Activated CD8-positive, alpha-beta memory T cell treated with anti-CD3 and anti-CD28 coated beads for 1 hour (primary cell): ENCODE measurements at regions not wholly inside any gene's neighbourhood (a gene's known extent, or its start where the extent isn't known, plus 50 kb on each side); places are given as distances from the start of the nearest gene placed in this dataset.

Experiments used
- DNase-seq, 2 donors: peaks; one replicate each; pipeline ENCODE4 v3.0.0-alpha.2; 2020; ENCODE audit warnings: low read depth in 1 of 2; ENCODE audit errors: extremely low read depth in 1 of 2

DNA sequence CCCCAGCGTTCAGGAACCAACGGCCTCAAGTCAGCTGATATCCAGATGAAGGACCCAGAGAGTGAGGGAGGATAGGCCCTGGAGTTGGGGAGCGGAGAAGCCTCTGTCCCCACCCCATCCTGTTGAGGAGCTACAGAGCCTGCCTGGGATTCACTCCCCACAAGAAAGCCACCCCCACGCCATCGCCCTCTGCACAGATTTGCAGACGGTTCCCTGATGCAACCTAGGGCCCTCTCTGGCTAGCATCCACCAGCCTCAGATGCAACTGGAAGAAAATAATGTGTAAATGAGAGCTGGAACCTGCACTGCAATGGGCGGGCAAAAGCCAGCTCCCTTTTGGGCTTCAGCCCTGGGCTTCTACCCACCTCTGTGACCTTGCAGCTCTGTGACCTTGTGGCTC is 185.6 kb downstream of the BCOR start:
- no peak for DNase-seq

DNA sequence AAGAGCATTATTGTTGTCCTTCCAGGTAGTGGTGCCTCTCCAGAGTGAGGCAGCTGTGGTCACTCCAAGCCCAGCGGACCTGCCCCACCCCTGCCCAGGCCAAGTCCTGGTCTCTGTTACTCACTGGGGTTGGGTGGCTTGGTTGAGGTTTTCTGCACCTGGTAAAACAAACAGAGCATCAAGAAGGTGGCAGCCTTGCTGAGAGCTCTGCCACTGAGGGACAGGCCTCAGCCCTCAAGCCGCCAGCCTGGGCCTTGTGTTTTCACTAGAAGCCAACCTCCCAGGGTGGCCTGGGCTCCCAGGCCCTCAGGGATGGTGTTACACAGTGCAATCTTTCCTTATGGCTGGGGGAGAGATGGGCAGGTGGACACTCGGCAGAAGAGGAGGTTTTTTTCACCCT is 182.7 kb downstream of the BCOR start:
- no peak for DNase-seq

DNA sequence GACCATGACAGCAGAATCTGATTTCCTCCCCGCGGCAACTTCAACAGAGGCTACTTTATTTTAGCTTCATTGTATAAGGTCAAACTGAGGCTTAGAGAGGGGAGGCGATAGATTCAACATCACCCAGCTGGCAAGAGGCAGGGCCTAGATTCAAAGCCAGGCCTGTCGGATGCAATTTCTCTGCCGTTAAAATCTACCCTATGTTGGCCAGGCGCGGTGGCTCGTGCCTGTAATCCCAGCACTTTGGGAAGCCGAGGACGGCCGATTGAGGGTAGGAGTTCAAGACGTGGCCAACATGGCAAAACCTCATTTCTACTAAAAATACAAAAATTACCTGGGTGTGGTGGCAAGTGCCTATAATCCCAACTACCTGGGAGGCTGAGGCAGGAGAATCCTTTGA is 182.2 kb downstream of the BCOR start:
- DNase-seq: no peak

DNA sequence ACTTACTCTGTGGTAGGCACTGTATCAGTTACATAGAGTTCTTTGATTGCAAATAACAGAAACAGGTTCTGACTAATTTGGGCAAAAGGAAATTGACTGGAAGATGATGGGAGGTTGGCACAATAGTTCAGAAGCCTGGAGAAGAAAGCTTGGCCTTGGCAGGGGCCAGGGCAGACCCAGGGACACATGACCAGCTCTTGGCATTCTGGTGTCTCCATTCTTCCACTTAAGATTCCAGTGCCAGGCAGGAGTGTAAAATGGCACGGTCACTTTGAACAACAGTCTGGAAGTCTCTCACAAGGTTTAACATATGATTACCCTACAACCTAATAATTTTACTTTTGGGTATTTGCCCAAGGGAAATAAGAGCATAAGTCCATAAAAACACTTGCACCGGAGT is 175.9 kb downstream of the BCOR start:
- no peak for DNase-seq

DNA sequence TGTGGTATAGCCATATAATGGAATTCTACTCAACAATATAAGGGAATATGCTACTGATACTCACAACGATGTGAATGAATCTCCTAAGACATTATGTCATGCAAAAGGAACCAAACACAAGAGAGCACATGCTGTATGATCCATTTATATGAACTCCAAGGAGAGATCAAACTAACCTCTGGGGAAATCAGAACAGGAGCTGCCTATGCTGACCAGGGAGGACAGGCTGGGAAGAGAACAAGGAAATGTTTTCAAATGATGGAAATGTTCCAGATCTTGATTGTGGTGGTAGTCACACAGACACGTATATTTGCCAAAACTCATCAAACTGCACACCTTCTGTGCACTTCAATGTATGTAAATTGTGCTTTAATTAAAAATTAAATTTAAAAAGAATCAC is 175.3 kb downstream of the BCOR start:
- no peak for DNase-seq

DNA sequence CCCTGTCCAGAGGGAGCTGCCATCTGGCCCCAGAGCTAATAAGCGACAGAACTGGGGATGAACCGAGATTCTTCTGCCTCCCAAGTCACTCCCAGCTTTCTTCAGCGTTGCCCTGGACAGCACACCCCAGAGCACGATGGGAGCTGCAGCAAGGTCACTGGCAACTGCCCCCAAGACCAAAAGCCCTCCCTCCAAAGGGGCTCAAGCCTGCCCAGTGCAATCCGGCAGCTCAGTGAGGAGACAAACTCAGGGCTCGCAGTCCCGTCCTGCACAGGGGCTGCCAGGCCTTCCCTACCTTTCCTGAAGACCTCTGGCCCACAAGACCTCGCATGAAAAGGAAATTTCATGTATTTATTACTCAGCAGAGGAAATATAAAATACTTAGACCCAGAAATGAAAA is 174.8 kb downstream of the BCOR start:
- no peak for DNase-seq

DNA sequence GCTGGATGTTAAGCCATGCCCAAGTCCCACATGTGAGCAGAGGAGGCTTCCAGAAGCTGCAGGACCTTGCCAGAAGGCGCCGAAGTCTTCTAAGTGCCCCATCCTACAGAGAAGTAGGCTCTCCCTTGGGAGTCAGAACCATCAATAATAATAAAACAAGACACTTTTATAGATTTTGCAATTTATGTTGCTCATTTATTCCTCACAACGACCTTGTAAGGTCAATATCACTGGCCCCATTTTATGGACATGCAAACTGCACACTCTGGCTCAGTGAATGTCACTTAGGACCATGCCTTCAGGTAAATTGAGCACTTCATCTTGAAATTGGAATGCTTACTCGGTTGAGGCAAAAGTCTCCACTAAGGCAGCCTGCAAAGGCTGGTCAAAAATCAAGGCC is 170.4 kb downstream of the BCOR start:
- no peak for DNase-seq

DNA sequence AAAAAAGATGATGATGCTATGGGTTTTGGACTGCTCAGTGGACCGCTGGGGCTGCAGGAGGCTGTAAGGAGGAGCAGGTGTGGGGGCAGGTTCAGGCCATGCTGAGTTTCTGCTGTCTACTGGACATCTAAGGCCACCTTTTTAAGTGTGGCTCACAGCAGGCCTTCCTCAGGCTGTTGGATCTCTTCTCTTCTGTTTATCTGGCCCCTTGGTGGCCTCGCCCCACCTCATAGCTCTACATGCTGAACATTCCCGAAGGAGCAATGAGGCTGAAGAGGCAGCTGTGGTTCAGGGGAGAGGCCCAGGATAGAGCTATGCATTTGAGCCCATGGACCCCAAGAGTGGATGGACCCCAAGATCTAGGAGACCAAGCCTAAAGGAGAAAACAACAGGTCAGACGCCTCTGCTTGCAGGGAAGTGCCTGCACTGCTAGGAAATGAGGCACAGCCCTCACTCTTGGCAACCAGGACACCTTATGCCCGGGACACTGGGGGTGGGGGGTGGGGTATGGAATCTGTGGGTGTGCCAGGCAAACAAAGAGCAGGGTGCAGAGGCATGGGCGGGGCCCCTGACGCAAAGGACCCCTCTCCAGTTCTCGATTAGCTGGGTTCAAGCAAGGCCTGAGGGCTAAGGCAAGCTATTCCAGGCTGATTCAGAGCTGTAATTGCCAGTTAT is 168.9 kb downstream of the BCOR start:
- no peak for DNase-seq

DNA sequence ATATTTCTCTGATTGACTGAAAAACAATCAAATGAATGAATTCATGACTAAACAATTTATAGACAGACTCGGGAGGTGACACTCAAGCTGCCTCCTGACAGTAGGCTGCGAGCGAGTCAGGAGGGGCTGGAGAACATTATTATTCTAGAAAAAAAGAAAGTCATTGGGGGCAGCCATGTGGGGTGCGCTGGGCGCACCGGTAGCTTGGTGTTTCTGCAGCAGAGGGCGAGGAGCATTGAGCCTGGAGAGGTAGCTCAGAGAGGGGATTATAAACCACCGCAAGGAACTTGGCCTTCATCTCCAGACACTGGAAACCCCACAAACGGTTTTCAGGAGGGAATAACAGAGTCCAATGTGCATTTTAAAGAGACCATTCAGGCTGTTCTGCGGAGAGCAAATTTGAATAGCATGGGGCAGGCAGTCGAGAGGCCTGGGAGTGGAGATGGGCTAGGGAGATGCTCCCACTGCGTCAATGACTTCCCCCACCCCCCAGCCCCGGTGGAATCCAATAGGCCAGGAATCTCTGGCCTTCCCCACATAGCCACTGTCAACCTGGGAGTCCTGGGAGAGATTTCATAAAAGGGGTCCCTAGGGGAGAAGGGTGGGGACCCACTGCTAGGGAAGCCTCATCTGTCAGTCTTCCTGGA is 168.3 kb downstream of the BCOR start:
- no peak for DNase-seq

DNA sequence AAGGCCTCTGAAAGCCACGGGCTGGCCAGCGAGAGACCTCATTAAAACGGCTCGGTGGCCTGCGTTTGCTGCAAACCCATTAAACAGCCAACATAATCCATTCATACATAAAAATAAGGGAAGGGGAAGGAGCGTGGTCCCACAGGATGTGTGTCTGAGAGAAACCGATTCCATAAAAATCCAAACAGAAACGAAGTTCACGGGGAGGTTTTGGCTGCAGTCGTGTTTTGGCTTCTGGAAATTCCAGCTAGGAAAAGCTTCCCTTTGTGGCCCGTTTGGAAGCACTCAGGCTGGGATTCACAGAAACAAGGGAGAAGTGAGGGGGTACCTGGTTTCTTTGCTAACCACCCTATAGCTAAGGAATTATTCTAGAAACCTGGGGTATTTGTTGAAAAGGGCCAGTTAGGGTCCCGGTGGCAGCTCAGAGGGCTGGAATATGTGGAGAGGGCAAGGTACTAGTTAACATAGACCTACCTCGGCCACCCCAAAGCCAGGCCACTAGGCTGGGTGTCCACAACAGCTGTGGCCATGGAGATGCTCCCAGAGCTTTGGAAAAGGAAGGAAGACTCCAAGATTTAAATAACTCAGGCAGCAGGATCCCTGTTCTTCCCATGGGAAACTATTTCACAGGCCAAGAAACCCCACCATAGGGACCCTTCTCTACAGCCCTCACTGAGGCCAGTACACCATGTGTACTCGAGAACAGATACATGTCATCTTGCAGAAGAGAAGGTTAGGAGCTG is 166.8 kb downstream of the BCOR start:
- no peak for DNase-seq

DNA sequence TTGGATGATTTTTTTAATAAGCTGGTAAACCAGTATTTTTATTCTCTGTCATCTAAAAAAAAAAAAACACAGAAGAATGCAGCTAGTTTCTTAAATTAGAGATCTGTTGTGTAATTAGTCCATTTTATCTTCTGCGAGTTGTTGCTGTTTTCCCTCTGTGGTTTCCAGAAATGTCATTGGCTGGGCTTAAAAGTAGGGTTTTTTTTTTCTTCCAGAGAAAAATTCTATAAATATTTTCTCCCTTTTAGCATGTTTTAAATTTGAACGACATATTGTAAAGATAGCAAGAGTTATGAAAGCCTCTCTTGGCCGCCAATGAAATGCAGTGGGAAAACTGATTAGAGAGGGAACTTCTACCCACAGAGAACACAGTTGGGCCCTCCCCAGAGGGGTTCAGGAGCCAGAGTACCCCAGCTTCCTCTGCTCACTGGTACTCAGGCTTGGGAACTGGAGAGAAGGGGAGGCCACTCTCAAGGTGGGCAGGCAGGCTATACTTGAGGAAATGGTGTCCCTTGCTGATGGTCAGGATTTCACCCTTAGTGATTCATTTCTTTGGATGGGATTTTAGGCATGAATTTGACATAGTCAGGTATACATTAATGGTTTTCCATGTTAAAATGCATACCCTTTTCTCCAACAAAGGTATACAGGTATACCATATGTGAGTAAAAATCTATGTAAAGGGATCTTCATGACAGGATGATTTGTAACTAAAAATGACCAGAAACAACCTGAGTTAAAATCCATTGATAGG is 166.1 kb downstream of the BCOR start:
- DNase-seq: no peak

DNA sequence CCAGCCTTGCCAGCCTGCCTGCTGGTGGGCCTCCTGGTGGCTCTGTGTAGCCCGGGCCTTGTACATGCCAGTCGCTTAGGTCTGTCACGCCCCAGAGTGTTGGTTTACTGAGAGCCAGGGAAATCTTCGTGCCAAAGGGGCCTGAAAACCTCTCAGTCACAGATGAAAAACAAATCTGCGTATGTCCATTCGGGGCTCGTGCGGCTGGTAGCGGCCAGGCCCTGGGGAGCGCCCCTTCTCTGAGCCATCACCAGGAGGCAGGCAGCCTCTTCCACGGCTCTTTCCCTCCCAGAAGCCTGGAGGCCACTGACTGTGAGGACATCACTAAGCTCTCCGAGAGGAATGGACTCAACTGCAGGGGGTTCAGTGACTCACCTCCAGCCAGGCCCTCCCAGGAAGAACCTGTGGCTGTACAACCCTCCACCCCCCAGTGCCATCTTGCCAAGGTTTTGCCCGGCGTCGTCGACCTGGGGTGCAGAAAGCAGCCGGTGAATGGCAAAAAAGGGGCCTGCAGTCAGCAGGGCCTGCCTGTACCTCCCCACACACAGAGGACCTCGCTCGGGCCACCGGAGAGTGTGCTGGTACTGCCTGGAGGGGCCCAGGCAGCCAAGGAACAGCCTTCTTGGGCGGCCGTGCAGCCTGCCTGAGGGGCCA is 162.2 kb downstream of the BCOR start:
- DNase-seq: no peak

DNA sequence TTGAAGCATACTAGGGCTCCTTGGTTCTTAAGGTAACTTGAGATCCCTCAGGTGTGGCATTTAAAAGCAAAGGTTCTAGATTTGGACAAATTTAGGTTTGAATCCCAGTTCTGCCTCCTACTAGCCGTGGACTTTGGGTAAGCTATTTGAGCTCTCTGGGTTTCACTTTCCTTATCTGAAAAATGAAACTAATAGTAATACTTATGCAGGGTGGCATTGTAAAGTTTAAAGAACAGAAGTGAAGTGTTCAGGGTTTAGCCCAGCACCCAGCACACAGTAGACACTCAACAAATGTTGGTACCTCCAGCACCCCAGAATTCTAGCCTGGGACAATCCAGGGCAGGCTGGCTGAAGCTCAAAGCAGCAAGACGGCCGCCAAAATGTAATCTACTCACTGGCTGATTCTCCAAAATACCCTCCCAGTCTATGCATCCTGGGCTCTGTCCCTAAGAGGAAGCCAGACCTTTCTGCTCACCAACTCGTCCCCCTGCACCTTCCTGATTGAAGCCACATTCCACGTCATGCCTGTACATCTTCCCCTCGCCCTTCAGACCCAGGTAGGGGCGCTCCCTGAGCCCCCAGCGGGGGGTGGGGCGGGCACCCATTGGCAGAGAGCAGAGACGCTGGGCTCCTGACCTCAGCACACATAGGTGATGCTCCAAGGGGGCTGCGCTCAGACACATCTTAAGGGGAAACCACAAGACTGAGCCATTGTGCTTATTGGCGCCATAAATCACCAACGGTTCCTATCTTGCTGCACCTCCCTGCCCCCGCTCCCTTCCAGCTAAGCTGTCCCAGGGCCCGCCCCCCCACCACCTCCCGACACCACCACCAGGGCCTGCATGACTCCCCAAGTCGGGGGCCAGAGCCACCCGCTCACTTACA is 160.6 kb downstream of the BCOR start:
- DNase-seq: no peak

DNA sequence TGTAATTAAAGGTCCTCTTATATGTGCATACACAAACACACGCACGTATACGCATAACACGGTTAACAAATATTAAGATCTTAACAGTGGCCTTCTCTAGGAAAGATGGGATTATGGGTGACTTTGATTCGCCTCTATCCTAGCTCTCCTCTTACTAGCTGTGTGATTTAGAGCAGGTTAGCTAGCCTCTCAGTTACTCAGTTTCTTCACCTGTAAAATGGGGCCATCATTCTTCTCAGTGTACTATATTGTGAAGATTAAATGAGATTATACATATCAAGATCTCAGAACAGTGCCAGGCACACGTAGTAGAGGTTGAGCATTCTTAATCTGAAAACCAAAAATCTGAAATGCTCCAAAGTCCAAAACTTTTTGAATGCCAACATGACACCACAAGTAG is 159.3 kb downstream of the BCOR start:
- no peak for DNase-seq

DNA sequence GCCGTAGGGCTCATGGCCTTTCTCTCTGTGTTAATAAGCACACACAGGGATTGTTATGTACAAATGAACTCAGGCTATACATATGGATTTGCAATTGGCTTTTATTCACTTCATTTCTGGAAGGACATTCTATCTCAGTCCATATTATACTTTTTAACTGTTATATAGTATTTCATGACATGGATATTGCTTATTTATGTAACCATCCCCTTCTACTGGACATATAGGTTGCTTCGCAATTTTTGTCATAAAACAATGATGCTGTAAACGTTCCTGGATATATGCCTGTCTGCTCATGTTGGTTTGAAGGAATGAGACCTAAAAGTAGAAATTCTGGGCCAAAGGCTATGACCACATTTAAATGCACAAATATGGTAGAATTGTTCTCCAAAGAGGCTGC is 158.1 kb downstream of the BCOR start:
- no peak for DNase-seq

DNA sequence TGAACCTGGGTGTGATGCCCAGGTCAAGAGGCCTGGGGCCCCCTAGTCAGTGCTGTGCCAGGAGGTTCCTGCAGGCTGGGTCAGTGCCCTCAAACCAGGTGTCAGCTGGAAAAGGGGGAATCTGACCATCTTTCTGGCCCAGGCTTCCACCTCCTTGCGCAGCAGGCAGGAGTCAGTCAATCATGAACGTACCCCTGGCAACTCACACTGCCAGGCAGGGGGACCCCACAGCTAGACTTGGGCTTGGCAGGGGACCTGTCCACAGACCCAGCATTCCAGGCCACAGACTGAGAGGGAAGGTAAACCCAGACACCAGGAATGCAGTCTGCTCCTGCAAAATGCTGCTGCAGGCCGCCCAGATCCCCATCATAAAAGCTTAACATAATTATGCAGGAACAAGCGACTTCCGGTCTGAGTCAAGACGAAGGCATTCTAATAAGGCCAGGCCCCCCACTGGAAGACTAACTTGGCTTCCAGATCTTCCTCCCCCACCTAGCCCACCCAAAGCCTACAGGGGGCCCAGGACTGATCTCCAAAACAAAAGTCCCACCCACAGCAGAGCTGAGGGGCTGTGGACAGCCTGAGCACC is 156.3 kb downstream of the BCOR start:
- no peak for DNase-seq

DNA sequence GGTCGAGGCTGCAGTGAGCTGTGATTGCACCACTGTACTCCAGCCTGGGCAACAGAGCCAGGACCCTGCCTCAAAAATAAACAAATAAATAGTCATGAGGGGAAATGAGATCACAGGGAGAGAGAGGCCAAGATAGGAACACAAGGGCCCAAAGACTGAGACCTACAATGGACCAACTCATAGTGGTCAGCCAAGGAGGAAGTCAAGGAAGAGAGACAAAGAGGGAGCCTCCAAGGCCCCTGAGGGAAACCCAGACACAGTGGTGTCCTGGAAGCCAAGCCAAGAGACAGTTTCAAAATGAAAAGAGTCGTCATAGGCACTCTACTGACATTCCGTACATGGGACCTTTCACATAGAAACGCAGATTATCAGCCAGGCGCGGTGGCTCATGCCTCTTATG is 153.3 kb downstream of the BCOR start:
- DNase-seq: no peak

DNA sequence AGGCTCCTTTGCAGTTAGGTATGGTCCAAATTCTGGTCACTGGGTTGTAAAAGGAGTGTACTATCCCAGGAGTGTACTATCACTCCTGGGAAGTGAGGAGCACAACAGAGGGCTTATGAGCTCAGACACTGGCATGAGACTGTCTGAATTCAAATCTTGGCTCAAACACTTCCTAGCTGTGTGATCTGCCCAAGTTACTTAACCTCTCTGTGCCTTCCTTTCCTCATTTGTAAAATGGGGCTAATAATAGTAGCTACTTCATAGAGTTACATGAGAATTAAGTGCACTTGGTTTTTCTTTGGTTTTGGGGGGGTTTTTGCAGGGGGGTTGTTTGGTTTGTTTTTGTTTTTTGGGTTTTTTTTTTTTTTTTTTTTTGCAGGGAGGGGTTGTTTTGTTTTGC is 152.0 kb downstream of the BCOR start:
- DNase-seq: no peak

DNA sequence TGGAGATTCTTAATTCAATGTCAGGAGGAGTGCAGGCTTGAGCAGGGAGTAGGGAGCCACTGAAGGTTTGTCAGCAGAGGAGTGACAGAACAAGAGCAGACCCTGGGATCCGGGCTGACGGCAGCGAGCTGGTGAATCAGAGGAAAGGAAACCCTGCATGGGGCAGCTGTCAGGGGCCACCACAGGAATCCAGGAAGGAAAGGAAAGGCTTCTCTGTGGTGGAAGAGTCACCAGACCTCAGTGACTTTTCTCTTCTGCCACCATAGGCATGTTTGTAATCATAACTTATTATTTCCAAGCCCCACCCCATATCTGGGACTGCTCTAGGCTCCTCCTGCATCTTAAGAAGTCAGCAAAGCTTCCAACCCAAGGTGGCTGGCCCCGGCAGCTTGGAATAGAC is 150.9 kb downstream of the BCOR start:
- no peak for DNase-seq

DNA sequence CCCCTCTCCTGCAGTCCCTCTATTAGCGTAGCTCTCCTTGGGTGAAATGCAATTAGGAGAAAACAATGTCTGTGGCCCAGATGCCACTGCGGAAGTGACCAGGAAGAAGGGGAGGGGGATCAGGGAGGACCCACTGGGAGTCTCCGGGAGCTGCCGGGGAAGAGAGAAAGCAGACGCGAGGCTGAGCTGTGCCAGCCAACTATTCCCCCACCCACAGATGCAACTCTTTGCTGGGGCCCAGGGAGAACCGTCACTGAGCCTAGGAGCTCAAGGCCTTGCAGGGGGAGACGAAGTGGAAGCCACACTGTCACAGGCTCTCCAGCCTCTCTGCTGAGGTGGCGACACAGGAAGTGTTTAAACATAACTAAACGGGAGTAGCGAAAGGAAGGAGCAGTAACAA is 149.2 kb downstream of the BCOR start:
- no peak for DNase-seq
